Right ventricle myocardium superior (tissue), 1 donor: ENCODE measurements at regions not wholly inside any gene's neighbourhood (a gene's known extent, or its start where the extent isn't known, plus 50 kb on each side); places are given as distances from the start of the nearest gene placed in this dataset.

Source experiments
- ATAC-seq: fragments of 200-7000 bp; cut with Tn5 transposase; one replicate; pipeline ENCODE4 v1.9.1; 2020; ENCODE audit warnings: mild to moderate bottlenecking; ENCODE audit not compliant: poor library complexity
- DNase-seq: peaks from one replicate; pipeline ENCODE4 v3.0.0-alpha.2; 2020
- intact Hi-C: fragments of 100-400 bp; cut with DNase I; formaldehyde crosslinking; loops from one replicate; pipeline ENCODE4 v1.11.2; 2022
- donor health status: DM: no; HTN: yes; CAD: no; lungs with severe emphysema.

DNA sequence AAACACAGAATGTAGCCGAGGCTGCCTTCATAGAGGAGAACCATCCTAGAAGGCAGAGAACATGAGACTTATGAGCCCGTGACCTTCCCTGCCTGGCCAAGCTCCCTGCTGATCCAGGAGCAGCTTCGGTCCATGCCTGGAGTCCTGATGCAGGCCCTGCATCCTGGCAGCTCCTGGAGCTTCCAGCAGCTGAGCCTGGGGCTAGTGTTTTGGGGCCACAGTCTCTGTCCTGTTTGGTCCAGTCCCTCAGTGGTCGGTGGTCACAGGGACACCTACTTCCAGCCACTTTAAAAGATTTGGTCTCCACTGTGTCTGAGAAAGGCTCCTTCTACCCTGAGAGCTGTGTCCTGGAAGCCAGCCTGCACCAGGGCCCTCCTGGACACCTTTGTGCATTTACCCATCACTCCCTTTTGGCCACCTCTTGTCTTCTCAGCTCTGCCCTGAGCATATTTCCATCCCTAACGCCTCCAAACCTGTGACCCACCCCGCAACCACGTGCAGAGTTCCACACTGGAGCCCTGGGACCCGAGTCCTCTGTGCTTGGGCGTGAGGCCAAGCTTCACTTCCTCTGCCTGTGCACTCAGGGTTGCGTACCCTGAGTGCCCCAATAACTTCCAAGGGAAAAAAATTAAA, 315.2 kb upstream of the ZNF32 start:
- intact Hi-C loops: no loop called here
- ATAC-seq (no peak), DNase-seq (no peak)

DNA sequence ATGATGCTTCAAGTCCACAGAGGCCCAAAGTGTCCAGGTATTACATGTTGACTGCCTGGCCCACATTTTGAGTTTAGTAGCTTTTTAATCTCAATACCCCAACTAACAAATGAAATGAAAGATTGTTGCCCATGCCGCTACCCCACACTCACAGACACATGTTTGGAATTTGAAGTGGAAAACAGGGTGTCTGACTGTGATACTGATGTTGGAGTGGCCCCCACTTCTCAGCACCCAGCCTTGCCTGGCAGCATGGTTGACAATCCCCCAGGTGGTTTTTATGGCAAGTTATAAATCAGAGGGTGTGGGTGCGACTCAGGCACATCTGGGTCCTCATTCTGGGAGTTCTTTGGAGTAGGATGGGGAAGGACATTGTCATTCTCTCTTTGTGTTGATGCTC, 314.7 kb upstream of the ZNF32 start:
- ATAC-seq (no peak), DNase-seq (no peak)
- intact Hi-C loops: no loop called here

DNA sequence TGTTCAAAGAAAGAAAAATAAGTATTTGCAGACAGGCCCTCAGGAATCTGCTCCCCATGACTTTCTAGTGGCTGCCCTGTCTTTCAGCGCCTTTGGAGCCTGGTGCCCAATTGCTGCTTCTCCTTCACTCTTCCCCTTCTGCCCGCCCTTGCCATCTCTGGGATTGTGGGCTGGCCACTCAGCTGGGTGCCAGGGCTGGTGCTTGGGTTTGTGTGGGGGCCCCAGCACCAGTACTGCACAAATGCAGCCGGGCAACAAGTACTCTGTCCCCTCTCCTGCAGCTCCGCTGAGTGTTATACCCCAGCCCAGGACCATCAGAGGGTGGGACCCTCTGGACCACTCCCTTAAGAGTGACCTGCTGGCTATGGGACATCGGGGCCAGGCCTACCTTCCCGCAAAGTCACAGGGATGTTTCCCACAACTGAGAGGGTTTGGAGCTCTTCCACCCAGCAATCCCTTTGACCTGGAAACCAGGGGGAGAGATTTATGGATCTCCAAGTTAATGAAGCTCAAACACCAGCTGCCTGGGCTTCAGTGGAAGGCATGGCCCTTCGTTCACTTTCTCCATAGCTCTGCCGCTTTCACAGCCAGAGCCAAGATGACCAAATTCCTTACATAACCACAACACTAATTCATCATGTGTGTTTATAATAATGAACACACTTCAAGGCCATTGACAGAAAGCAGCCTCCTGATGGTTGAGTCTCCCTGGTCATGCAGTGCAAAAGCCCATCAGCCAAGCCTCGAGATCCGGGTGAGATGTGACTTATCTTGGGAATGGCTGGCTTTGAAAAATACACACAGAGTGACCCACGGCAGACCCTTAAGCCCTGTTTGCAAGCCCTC, 313.9 kb upstream of the ZNF32 start:
- intact Hi-C loops: no loop called here
- no peak for ATAC-seq
- no peak for DNase-seq

DNA sequence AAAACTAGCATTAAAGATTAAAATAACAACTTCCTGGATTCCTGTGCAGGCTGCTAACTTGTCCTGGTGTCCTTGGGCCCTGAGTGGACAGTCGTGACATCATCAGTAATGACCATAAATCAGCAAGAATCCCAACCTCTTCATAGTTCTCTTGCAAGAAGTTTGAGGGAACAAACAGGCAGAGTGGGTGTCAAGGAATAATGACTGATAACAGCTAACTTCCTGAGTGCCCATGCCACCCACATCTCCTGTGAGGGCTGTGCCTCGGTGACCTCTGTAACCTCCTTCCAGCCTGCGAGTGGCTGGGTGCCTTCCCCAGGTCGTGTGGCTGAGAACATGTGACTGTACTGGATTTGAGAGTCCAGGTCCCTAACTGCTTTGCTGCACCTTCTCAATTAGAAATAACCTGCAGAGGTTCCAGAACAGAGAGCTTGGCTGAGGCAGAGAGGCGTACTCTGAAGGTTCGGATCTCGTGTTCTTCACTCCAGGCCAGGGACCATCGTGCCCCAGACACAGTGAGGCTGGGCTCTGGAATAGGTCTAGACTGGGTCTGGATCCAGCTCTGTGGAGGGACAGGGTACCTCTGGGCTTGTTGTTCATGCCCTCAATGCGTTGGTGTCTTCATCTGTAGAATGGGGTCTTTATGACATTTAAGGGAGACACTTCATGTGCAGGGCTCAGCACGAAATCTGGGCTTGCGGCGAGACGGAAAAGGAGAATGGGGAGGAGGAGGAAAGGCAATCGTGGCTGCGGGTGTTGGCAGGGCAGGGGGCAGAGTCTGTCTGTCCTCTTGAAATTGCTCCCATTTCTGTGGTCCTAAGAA, 313.1 kb upstream of the ZNF32 start:
- DNase-seq: no peak
- intact Hi-C loops: no loop called here
- peak; percentile 32 for ATAC-seq

DNA sequence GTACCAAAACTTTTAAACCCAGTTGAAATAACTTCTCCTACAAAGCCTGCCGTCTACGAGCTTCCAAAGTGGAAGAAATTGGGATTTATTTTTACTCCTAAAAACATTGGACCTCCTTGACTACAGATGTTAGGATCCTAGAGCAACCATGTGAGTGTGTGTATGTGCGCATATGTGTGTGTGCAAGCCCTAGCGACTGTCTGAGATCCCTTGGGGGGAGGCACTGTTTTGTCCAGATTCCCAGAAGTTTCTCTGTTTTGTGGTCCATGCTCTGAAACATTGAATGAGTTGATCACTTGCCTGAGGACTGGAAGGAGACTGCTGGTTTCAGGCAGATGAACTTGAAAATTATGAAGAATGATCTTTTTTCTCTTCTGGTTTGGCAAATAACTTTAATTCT, 312.3 kb upstream of the ZNF32 start:
- intact Hi-C loops: no loop called here
- ATAC-seq: no peak
- no peak for DNase-seq

DNA sequence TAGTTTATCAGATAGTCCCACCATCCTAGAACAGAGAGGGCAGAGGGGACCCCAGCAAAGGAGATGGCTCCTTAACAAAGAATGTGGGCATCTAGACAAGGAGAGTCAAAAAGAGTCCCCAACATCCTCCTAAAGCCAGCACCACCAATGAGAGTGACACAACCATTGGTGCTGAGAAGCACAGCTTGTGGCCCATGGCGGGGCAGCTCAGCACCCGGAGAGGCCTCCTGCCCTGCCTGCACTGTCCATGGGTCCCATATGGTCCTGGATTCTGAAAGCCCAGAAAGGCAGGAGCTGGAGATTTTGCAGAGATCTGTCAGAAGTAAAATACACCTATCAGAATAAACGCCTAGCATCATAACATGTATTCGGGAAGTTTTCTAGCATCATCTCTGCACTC, 311.8 kb upstream of the ZNF32 start:
- intact Hi-C loops: no loop called here
- DNase-seq: no peak
- no peak for ATAC-seq

DNA sequence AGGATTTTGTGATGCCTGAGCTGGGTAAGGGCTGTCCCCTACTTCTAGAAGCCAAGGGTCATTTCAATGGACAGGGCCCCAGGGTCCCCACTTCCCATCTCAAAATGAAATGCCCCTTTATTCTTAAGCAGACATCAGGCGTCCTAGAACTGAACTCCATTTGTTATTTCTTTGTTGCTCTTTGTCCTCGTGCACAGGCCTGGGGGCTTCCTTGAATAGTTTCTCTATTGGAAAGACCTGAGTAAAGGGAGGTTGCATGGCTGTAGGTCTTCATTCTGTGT, 311.4 kb upstream of the ZNF32 start:
- intact Hi-C loops: no loop called here
- ATAC-seq (no peak), DNase-seq (no peak)

DNA sequence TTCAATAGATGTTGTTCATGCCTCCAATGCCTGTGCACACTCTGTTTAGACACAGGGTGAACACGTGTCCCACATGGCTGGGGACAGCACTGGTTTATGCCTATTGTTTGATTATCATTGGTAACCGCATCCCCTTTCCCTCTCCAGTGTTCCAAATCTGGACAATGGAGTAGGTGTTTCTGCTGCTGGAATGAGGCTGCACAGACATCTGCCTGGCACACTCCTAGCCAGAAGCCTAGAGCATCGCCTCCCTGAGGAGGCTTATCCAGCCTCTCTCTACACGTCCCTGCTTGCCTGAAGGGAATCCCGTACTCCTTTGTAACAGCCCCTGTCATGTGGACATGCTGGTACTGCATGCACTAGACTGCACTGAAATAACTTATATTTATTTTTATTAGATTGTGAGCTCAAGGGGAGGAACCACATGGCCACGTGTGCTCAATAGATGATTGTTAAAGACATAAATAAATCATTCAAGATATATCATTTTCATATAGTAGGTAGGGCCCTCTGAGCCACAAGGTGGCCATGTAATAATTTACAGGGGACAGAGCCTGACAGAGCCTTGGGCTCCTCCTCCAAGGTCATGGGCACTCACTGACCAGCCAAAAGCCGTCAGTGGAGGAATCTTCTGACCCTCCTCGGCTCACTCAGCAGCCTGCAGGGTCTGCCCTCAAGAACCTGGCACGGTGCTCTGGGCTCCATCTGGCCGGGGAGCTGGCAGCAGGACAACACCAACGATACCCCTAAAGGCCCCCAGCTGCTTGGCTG, 310.9 kb upstream of the ZNF32 start:
- ATAC-seq: no peak
- DNase-seq: no peak
- intact Hi-C loops: no loop called here

DNA sequence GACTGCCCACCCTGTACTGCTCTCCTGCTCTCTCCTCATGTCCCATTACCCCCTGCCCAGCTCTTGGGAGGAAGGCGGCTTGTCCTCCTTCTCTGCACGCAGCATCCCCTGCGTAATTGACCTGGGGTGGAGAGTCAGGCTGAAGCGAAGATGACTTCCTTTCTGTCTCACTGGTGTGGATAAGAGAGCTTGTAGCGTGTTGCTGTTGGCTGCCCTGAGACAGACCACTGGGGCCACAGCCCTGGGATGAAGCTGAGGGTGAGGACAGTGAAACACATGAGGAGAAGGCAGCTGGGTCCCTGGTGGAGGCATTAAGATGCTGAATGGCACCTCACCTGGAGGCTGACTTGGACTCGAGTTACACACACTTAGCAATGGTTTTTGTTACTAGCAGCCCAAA, 310.3 kb upstream of the ZNF32 start:
- intact Hi-C loops: no loop called here
- no peak for ATAC-seq
- no peak for DNase-seq

DNA sequence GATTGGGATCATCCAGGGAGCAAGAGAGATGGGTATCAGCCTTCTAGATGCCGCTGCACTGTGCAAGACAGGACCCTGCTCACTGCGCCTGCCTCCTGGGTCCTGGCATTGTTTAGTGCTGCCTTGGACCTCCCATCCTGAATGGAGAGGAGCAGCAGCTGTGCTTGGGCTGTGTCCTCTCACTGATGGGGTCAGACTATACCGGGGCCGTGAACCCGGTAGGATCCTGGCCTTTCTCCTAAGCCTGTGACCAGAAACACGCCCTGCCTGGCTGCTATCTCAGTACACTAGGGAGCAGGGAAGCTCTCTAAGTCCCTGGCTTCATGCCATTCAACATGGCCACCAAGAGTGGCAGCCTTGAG, 309.4 kb upstream of the ZNF32 start:
- intact Hi-C loops: no loop called here
- ATAC-seq: no peak
- no peak for DNase-seq

DNA sequence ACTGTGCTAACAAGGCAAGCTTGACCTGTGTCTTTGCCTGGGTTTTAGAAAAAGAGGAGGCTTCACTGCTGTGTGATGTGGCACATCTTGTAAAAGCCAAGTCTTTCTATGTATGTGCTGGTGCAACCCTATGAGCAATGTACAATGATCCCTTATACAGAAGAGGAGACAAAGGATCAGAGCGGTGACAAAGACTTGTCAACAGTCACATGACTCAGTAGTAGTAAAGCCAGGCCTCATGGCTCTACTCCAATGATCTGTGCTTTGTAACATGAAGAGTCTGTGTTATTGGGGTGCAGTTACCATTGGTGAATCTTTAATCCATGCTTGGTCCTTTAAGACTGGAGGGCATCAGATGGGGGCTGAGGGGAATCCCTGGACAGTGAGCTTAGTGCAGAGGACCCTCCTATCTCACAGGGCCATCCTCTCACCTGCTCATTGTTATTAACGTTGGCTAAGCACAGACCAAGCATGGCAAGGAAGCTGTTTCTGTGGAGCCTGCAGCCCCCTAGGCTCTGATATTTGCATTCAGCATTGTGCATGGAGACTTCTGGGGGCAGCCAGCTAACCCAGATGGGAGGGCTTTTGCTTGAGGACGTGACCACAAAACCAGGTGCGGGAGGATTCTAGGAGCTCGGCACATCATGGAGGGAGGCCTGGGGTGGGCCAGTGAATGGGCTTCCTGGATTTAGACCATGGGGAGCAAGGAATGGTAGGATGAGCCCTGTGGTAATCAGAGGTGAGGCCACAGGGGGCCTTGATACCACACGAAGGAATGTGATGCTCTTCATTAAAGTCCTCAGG, 308.8 kb upstream of the ZNF32 start:
- intact Hi-C loops: no loop called here
- ATAC-seq (no peak), DNase-seq (no peak)

DNA sequence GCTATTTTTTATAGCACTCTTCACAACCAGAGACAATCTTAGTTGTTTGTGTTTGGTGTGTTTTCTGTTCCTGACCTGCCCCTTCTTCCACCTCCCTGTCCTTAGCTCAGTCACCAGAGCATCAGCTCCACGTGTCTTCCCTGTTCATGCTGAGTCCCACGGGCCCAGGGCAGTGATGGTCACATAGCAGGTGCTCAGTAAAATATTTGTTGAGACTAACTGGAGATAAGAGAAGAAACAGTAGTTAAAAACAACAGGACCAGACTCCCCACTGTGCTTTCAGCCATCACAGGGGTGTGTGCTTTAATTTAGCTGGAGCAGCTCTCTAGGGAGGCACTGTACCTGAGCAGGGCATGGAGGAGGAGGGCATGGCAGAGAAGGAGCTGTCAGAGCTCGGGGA, 307.3 kb upstream of the ZNF32 start:
- ATAC-seq (no peak), DNase-seq (no peak)
- intact Hi-C loops: no loop called here

DNA sequence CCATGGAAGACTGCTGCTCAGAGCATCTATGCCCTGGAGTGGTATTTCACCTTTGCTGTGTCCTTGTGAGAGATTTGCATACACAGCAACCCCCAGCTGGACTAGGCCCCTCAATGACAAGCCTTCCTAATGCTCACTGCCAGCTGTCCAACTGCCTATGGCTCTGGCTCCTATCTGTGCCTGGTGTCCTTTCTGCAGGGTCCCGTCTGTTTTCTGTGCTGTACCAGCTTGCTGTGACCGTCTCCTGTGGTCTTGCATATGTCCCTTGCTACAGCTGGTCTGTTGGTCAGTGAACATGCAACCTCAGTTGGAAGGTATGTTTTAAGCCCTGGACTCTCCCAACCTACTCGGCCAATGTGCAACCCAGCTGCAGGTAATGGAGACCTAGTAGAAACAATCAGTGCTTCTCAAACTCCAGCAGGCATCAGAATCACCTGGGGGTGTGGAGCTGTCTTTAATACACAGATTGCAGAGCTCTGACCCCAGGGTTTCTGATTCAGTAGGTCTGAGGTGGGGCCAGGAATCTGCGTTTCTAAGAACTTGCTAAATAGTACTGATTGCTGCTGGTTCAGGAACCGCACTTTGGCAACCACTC, 306.4 kb upstream of the ZNF32 start:
- DNase-seq (no peak), ATAC-seq (no peak)
- intact Hi-C loops: no loop called here

DNA sequence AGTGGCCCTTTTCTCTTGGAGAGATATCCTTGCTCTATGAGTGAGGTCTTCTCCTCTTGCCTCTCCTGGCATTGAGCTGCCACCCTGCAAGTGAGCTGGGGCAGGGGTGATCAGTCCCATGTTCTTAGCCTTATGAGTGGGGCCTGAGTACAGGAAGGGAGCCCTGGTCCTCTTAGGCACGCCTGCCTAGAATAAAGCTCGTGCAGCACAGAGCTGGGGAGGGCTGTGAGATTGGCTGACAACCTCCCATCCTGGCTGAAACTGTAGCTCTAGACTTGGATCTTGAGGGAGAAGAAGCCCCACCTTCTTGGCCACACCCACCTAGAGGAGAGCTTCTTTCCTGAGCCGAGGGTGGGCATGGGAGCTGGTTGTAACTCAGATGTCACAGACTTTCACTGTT, 305.0 kb upstream of the ZNF32 start:
- ATAC-seq (no peak), DNase-seq (no peak)
- intact Hi-C loops: no loop called here

DNA sequence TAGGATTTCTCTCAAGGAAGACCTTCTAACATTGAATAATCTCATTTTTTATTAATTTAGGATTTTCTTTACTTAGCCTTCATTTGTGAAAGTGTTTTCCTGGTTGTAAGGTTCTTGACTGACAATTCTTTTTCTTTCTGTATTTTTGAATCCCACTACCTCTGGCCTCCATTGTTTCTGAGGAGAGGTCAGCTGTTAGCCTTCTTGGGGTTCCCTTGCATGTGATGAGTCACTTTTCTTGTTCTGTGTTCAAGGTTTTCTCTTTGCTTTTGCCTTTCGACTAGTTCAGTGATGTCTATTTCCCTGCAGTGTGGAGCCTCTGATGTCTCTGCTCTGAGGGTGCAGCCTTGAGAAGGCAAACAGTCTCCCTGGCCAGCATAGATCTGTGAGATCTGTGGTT, 304.1 kb upstream of the ZNF32 start:
- DNase-seq (no peak), ATAC-seq (no peak)
- intact Hi-C loops: no loop called here

DNA sequence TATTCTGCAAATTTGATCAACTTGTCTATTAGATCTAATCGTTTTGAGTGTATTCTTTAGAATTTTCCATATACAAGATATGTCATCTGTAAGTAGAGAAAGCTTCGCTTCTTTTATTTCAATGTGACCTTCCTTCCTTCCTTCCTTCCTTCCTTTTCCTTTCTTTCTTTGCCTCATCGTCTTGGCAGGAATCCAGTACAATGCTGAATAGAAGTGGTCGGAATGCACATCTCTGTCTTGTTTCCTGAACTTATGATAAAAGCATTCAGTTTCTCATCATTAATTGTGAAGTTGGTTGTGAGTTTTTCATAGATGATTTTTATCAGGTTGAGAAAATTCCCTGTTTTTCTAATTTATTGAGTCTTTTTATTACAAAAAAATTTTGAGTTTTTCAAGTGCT, 300.7 kb upstream of the ZNF32 start:
- no peak for DNase-seq
- intact Hi-C loops: no loop called here
- no peak for ATAC-seq

DNA sequence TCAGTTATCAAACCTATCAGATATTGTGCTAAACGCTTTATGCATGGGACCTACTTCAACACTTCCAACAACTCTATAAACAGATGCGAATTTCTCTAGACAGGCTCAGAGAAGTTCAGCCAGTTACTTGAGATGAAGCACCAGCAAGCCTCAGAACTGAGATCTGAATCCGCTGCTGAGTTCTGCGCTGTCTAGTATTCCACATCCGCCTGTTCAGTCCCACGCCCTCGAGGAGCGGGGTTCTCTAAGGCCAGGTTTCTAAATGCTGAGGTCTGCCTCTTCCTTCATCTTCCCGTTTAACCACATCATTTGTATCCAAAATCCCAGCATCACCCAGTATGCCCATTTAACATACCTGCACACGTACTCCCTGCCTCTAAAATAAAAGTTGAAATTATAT, 297.8 kb upstream of the ZNF32 start:
- DNase-seq: no peak
- ATAC-seq: no peak

DNA sequence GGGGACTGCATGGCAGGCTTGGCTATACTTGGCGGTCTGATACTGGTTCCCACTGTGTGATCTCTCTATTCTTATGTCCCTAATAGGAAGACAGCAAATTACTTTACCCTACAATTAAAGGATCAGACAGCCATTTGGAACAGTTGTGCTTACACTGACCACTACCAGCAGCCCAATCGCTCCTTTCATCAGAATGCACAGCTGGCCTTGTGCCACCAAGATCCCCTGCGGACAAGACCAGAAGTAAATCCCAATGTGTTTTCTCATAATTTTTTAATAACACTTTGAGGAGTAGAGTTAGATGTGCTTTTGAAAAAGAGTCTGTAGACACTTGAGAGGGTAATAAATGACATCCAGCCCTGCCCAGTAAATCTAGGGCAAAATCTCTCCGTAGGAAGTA, 297.2 kb upstream of the ZNF32 start:
- no peak for ATAC-seq
- DNase-seq: no peak
- intact Hi-C loops: no loop called here

More for the DNA sequence above, 297.8 kb upstream of the ZNF32 start:
- intact Hi-C loops: no loop called here
